GM18873 (cell line): ENCODE measurements at regions not wholly inside any gene's neighbourhood (a gene's known extent, or its start where the extent isn't known, plus 50 kb on each side); places are given as distances from the start of the nearest gene placed in this dataset.

ENCODE experiments used
- ATAC-seq: cut with Tn5 transposase; IDR thresholded peaks from one replicate; pipeline ENCODE4 v1.9.1; 2021; ENCODE audit warnings: mild to moderate bottlenecking, moderate library complexity, moderate number of reproducible peaks; ENCODE audit not compliant: unreplicated experiment, low FRiP score

- ATAC-seq: no peak
Measured at GRCh38 chr7:136053689-136054485, 76.7 kb upstream of the MTPN start.

- ATAC-seq: no peak
Measured at GRCh38 chr7:136051203-136051928, 74.2 kb upstream of the MTPN start.

DNA sequence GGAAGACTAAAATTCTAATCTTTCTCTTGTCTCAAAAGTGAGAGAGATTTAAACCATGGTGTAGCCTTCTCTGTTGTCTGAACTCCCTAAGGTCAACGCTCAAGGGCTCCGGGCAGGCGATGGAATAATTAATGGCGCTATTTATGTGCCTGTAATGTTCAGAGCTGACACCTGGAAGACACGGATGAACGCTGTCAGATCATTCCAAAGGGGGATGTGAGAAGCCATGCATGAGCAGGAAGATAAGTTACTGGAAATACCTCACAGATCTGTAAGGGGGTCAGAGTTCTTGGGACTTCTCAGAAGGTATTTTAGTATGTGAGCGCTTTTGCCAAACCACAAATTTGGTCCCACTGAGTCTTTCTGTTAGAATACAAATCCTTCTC is 73.3 kb upstream of the MTPN start:
- no peak for ATAC-seq

DNA sequence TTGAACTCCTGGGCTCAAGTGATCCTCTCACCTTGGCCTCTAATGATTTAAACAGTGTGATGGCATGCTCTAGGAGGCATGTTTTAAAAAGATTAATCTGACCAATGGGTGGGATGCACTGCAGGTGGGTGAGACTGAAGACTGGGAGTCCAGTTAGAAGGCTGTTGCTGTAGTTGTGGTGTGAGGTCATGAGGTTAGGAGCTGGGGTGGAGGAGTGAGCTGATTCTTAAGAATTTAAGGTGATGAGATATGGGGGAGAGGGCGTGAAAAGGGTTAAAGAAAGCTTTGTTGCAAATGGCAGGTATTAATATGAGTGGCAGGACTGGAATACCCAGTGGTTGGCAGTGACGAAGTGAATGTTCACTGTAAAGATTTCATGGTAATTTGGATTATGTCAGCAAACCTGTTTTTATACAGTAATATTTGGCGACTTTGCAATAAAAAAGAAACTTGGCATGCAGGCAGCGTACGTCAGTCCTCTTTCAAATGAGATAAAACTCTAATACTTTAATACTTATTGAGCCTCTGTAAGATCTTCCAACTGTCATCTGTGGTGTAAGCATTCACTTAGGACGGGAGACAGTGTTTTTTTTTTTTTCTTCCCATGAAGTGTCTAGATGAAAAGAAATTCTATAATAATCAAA is 72.8 kb upstream of the MTPN start:
- no peak for ATAC-seq

- ATAC-seq: no peak
Measured at GRCh38 chr7:136049117-136049516, 72.0 kb upstream of the MTPN start.

- ATAC-seq: no peak
Measured at GRCh38 chr7:136046548-136046947, 69.4 kb upstream of the MTPN start.

DNA sequence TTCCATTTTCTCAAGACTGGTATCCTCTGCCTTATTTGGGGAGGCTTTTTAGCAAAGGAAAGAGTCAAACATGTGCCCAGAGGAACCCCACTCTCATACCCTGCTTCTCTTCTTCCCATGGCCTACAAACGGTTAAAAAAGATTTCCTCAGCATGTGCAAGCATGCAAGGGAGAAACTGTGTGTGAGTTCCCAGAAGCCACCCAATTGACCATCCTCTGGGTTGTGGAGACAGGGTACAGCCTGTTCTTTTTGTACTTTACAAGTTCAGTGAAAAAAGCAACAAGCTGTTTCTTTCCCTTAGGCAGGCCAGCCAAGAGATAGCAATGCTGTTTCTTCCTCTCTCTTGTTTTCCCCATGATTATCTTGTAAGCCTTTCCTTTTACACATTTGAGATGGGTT is 68.8 kb upstream of the MTPN start:
- no peak for ATAC-seq

DNA sequence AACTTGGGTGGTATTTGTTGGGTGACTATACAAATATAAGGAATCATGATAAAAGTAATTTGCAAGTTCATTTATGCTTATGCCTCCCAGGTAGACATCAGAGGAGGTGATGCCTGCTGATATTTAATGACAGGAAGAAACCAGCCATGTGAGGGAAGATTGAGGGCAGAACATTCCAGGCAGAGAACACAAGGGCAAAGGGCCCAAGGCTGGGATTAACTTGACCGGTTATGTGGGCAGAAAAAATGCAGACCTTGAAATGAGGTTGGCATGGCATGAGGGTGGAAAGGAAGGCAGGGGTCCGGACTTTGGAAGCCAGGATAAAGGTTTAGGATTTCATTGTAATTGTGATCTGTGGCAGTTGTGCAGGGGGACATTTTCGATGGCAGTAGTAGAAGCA is 68.0 kb upstream of the MTPN start:
- ATAC-seq: no peak

DNA sequence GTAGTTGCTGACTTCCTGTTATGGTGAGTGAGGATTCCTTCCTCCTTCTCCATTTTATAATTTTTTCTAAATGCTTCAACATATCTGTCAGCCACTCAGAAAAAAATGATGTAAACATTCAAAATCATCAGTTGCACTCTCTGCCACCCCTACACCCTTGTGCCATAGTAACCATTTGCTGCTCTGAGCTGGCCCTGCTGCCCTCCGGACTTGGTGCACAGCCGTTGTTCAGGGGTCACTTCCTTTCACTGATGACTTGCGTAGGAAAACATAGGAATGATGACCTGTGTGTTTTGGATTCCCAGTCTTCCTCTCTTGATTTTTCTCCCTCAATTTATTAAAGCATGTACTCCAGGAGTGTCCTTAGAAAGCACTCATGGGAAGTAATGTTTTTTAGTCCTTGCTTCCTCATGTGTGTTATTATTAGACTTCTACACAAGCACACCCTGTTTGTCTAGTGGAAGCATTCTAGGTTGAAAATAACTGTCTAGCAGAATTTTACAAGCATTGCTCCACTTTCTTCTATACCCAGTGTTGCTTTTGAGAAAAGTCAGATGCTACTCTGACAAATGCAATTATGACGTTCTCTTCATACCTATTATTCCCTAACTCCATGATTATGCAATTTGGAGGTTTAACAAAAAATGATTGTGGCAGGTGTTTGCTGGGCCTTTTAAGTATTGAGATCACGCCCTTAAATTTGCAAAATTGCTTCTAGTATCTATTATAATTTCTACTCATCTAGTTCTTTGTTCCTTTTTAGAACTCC is 62.6 kb upstream of the MTPN start:
- no peak for ATAC-seq

DNA sequence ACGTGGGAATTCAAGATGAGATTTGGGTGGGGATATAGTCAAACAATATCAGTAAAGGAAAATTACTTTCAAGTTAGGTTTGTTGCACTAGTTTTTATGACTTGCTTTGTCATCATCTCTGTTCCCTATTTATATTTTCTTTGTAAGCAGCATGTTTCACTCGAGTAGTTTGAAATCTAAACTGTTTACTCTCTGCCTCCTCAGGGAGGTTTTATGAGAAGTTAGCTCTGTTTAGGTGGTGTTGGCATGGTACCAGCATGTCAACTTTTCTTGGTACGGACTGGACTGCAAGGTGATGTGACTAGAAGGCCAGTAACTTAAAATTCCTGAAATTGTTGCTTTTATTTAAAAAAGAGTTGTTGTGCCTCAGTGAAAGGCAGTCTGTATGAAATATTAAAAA is 59.2 kb upstream of the MTPN start:
- no peak for ATAC-seq

DNA sequence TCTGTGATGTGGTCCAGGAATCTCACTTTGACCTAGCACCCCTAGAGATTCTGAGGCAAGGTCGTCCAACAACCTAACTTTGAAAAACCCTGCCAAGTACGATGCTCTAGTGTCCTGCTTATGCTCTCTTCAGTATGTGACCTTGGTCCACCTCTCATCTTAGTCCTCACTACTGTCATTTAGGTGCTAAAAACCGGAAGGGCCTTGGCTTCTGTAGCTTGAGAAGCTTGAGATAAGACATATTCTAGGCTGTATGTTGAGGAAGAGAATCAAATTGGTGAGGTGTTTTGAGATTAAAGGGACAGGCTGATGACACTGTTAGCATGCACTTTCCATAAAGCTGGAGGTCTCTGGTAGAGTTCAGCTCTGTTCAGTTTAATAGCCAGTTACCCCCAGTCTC is 57.0 kb upstream of the MTPN start:
- ATAC-seq: no peak

DNA sequence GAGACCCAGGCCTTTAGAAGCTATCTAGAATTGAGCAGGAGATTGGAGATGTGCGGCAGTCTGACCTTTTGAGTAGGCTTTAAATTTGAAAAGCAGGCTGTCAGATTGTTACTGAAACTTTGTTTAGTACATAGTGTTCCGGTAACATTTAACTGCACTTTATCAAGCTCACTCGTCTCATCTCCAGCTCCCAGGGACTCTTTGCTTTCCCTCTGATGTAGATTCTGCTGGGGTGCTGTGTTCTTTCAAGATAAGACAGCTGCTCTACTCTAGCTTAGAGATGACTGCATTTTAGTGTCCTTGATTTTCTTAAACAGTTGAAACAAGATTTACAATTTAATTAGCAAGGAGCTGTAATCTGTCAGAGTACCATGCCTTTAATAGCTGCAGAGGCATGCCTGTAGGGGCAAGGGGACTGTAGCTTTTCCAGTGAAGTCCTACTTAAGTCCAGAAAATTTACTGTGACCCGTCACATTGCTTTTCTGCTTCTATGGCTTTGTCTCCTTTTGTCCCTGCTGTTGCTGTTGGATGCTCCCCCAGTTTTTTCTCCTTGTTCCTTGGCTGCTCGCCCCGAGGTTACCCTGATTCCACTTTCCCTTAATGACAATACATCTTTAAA is 56.4 kb upstream of the MTPN start:
- no peak for ATAC-seq

GRCh38 chr7:136030867-136031318 is 53.7 kb upstream of the MTPN start:
- ATAC-seq: peak; percentile 84

- ATAC-seq: no peak
Measured at GRCh38 chr7:136030330-136030729, 53.2 kb upstream of the MTPN start.

- no peak for ATAC-seq
Measured at GRCh38 chr7:136027160-136027559, 50.0 kb upstream of the MTPN start.
